Cardiac fibroblast (primary cell): ENCODE measurements at regions not wholly inside any gene's neighbourhood (a gene's known extent, or its start where the extent isn't known, plus 50 kb on each side); places are given as distances from the start of the nearest gene placed in this dataset.
"Not testable (repeated sequence)": the region's sequence is repeated elsewhere in the genome, so short reads cannot be mapped to it uniquely, and the experiment has no call there.

Source experiments
- DNase-seq, 2 donors: peaks; one replicate each; pipeline versions ENCODE4 v3.0.0 to v3.0.0-alpha.2; 2010; ENCODE audit warnings: low read depth in 2 of 2
- H3K4me3 ChIP-seq, 2 donors: replicated peaks in 1 of 2; 1 replicate in 1 of 2; 2 replicates in 1 of 2; pipeline ENCODE4 v1.5.1; 2011; ENCODE audit warnings: low read depth in 2 of 2, low read length in 2 of 2, mild to moderate bottlenecking in 2 of 2, moderate library complexity in 1 of 2
- CTCF ChIP-seq: IDR thresholded peaks from one replicate; pipeline ENCODE4 v1.5.1; 2011; ENCODE audit warnings: low read depth, mild to moderate bottlenecking, low read length, inconsistent platforms

- DNase-seq, result no peak
- no peak for TF ChIP-seq CTCF
- no peak overlapping the region for H3K4me3 ChIP-seq
Measured at GRCh38 chr18:65671621-65672415, 79.0 kb upstream of the CDH7 start.

DNA sequence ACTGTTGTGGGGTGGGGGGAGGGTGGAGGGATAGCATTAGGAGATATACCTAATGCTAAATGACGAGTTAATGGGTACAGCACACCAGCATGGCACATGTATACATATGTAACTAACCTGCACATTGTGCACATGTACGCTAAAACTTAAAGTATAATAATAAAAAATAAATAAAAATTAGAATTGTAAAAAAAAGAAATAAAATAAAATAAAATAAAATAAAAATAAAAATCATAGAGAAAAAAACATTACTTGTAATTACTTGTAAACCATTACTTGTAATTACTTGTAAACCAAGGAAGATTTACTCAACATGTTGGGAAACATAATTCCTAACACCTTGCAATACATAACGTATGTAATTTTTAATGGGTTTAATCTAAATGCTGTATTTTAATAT lies 80.7 kb upstream of the CDH7 start:
- not testable (repeated sequence) for H3K4me3 ChIP-seq, DNase-seq

- no peak for TF ChIP-seq CTCF
- DNase-seq, result no peak
- no peak overlapping the region for H3K4me3 ChIP-seq
Measured at GRCh38 chr18:65661391-65661790, 89.4 kb upstream of the CDH7 start.

- no peak overlapping the region for H3K4me3 ChIP-seq
- DNase-seq, result no peak
- TF ChIP-seq CTCF, result no peak
Measured at GRCh38 chr18:65659912-65660311, 90.9 kb upstream of the CDH7 start.

GRCh38 chr18:65659312-65659711 lies 91.5 kb upstream of the CDH7 start:
- no peak overlapping the region for H3K4me3 ChIP-seq
- no peak for DNase-seq
- no peak for TF ChIP-seq CTCF

DNA sequence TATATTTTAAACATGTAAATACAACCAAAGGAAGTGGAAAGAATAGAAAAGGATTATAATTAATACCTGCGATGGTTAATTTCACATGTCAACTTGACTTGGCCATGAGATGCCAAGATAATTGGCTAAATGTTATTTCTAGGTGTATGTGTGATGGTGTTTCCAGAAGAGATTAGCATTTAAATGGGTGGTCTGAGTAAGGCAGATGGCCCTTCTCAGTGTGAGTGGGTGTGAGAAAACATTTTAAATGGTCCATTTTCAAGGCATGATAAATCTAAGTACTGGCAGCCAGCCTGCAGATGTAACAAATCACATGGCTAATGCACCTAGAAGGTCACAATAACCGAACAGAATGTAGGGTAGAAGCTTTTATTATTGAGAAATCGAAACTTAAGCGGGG lies 99.6 kb upstream of the CDH7 start:
- no peak for DNase-seq
- H3K4me3 ChIP-seq, result no peak overlapping the region
- TF ChIP-seq CTCF, result no peak

GRCh38 chr18:65632236-65632635 lies 118.6 kb upstream of the CDH7 start:
- DNase-seq, result no peak
- no peak for TF ChIP-seq CTCF
- no peak overlapping the region for H3K4me3 ChIP-seq
